ENCODE measurements at regions not wholly inside any gene's neighbourhood (a gene's known extent, or its start where the extent isn't known, plus 50 kb on each side); places are given as distances from the start of the nearest gene placed in this dataset.

- DNase-seq (ENCODE audit: low read depth): no peak
Measured at GRCh38 chr14:27091973-27092372, 494.1 kb upstream of the NOVA1 start.

DNA sequence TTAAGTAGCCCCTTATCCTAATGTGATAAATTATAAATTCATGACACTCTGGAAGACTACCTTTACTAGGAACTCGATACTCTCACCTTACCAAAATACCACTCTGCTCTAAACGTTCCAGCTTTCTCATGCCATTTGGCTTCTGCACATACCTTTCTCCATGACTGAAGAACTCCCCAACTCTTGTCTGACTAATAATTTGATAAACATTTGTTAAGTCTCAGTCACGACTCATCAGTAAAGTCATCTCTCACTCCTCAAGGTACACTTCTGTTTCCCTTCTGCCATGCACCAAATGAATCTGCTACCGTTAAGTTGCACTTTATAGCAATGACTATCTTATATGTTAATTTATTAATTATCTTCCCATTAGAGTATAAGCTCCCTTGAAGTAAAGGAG is 498.3 kb upstream of the NOVA1 start:
- no peak for DNase-seq (ENCODE audit: low read depth)

- DNase-seq (ENCODE audit: low read depth): no peak
Measured at GRCh38 chr14:27098451-27098850, 500.6 kb upstream of the NOVA1 start.

GRCh38 chr14:27114180-27114579 is 516.3 kb upstream of the NOVA1 start:
- no peak for DNase-seq (ENCODE audit: low read depth)

- DNase-seq (ENCODE audit: low read depth): no peak
Measured at GRCh38 chr14:27123162-27123561, 525.3 kb upstream of the NOVA1 start.

GRCh38 chr14:27127838-27128237 is 530.0 kb upstream of the NOVA1 start:
- DNase-seq (ENCODE audit: low read depth): no peak

GRCh38 chr14:27134200-27134599 is 536.4 kb upstream of the NOVA1 start:
- DNase-seq (ENCODE audit: low read depth): no peak

- DNase-seq (ENCODE audit: low read depth): no peak
Measured at GRCh38 chr14:27145170-27145569, 547.3 kb upstream of the NOVA1 start.

GRCh38 chr14:27148143-27148542 is 550.3 kb upstream of the NOVA1 start:
- DNase-seq (ENCODE audit: low read depth): no peak

DNA sequence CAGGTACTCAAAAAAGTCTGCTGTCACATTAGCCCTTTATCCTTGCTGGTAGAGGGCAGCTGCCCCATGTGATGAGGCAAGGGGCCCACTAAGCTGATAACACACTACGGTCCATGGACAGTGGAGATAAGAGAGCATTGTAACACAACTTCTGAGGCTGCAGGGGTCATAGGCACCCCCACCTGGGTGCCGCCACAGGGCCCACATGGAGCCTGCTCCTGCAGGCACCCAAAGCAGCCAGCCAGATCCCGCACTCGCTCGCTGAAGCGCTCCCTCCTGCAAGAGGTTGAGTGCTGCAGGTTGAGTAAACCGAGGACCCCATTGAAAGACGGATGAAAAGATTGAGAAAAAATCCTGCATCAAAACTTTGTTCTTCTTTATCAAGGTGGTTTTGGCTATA is 566.3 kb upstream of the NOVA1 start:
- DNase-seq (ENCODE audit: low read depth): no peak

- no peak for DNase-seq (ENCODE audit: low read depth)
Measured at GRCh38 chr14:27175489-27175888, 577.7 kb upstream of the NOVA1 start.

DNA sequence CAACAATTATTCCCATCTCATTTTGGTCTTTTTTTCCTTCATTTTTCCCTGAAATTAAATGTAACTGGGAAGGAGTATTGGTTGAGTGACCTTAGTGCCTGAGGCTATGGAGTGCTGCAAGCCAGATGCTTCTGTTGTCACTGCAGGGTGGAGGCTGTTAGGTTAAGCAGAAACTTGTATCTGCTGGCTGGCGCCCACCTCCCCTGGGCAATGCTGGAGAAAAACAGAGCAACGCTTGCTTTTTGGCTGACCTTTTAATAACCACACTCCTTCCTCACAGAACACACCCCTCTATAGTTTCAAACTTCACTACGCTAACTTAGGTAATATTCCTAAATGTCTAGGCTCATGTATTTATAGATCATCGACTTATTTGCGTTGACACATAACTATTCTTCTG is 583.5 kb upstream of the NOVA1 start:
- no peak for DNase-seq (ENCODE audit: low read depth)

- no peak for DNase-seq (ENCODE audit: low read depth)
Measured at GRCh38 chr14:27184427-27184826, 586.6 kb upstream of the NOVA1 start.

GRCh38 chr14:27186048-27186447 is 588.2 kb upstream of the NOVA1 start:
- DNase-seq (ENCODE audit: low read depth): no peak

DNA sequence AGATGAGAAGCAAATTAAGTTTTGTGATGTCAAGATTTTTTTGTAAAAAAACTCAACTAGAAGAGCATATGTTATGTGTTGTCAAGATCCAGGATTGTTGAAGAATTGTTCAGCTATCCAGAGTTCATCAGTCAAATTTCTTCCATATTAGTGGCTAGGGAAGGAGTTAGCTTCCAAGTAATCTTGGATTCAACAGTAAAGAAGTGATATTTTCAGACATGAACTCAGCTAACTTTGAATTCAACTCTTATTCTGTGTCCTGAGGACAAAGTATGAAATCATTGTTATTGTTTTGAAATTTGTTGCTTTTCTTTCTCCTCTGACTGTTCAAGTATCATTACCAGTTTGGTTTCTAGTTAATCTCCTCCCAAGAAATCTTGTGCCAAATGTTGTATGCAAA is 589.3 kb upstream of the NOVA1 start:
- no peak for DNase-seq (ENCODE audit: low read depth)

GRCh38 chr14:27190296-27190695 is 592.5 kb upstream of the NOVA1 start:
- DNase-seq (ENCODE audit: low read depth): no peak

- DNase-seq (ENCODE audit: low read depth): no peak
Measured at GRCh38 chr14:27199272-27199671, 601.4 kb upstream of the NOVA1 start.

DNA sequence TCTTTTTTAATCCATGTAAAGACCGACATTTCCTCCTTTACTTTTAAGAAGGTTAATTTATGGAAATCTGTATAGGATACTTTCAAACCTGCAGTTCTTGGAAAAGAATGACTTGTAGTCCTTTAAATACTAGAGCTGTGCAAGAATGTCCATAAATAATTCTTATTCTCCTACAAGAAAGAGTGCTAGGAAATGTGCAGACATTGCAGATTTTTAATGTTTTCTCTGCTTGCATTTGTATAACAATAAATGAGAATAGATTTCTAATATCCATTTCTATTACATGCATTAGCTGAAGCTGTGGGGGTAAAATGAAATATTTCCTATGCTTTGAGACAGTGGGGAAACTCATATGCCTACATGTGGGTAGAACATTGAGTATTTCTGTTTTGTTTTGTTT is 607.2 kb upstream of the NOVA1 start:
- no peak for DNase-seq (ENCODE audit: low read depth)

DNA sequence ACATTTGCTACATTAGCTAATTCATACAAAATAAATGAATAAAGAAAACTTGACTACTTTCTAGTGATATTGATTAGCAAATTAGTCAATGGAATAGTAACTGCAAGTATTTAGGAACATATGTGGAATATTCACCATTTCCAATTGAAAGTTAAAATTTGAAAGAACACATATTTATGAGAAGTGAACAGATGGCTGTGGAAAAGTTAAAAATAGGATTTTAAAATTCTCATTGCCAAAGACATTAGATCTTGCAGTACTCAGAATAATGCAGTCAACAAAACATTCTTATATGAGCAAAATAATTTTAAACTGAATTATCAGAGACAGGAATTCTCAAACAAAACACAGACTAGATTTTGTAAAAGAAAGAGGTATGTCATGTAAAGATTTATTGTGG is 613.9 kb upstream of the NOVA1 start:
- DNase-seq (ENCODE audit: low read depth): no peak

GRCh38 chr14:27222671-27223070 is 624.8 kb upstream of the NOVA1 start:
- DNase-seq (ENCODE audit: low read depth): no peak

- DNase-seq (ENCODE audit: low read depth): no peak
Measured at GRCh38 chr14:27223906-27224305, 626.1 kb upstream of the NOVA1 start.

- DNase-seq (ENCODE audit: low read depth): no peak
Measured at GRCh38 chr14:27228053-27228452, 630.2 kb upstream of the NOVA1 start.

- DNase-seq (ENCODE audit: low read depth): no peak
Measured at GRCh38 chr14:27234331-27234730, 636.5 kb upstream of the NOVA1 start.

GRCh38 chr14:27236601-27237000 is 638.8 kb upstream of the NOVA1 start:
- no peak for DNase-seq (ENCODE audit: low read depth)

- DNase-seq (ENCODE audit: low read depth): no peak
Measured at GRCh38 chr14:27242874-27243273, 645.0 kb upstream of the NOVA1 start.
